GM06990 (cell line): ENCODE measurements at regions not wholly inside any gene's neighbourhood (a gene's known extent, or its start where the extent isn't known, plus 50 kb on each side); places are given as distances from the start of the nearest gene placed in this dataset.

Source experiments
- DNase-seq: peaks from one replicate; pipeline ENCODE4 v3.0.0-alpha.2; 2011; ENCODE audit not compliant: insufficient read length; ENCODE audit errors: extremely low read depth
- H3K27me3 ChIP-seq: replicated peaks from 2 replicates; pipeline ENCODE4 v1.6.0; 2011; ENCODE audit warnings: low read length; ENCODE audit not compliant: control insufficient read depth, insufficient read depth
- H3K36me3 ChIP-seq: 2 replicates; pipeline ENCODE4 v1.5.1; 2011; ENCODE audit warnings: low read length; ENCODE audit not compliant: control insufficient read depth, insufficient read depth
- H3K4me3 ChIP-seq: replicated peaks from 2 replicates; pipeline ENCODE4 v1.5.1; 2011; ENCODE audit warnings: low read depth, mild to moderate bottlenecking, control low read depth, low read length
- TF ChIP-seq, protein P1 (sequence below): IDR thresholded peaks from 2 replicates; pipeline ENCODE4 v1.5.1; 2011; ENCODE audit warnings: low read length, control low read depth, mild to moderate bottlenecking, inconsistent platforms; ENCODE audit not compliant: insufficient read depth, poor library complexity, severe bottlenecking

- TF ChIP-seq, protein P1, sequence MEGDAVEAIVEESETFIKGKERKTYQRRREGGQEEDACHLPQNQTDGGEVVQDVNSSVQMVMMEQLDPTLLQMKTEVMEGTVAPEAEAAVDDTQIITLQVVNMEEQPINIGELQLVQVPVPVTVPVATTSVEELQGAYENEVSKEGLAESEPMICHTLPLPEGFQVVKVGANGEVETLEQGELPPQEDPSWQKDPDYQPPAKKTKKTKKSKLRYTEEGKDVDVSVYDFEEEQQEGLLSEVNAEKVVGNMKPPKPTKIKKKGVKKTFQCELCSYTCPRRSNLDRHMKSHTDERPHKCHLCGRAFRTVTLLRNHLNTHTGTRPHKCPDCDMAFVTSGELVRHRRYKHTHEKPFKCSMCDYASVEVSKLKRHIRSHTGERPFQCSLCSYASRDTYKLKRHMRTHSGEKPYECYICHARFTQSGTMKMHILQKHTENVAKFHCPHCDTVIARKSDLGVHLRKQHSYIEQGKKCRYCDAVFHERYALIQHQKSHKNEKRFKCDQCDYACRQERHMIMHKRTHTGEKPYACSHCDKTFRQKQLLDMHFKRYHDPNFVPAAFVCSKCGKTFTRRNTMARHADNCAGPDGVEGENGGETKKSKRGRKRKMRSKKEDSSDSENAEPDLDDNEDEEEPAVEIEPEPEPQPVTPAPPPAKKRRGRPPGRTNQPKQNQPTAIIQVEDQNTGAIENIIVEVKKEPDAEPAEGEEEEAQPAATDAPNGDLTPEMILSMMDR = no peak
- no peaks in the 10 kb centered on the region for H3K36me3 ChIP-seq
- DNase-seq = no peak
- H3K27me3 ChIP-seq = peaks cover 2% of the 10 kb centered on the region
- H3K4me3 ChIP-seq = no peak overlapping the region
Observed at GRCh38 chr16:17524656-17525055, 53.9 kb upstream of the XYLT1 start.

- DNase-seq = no peak
- TF ChIP-seq, protein P1 = no peak
- no peak overlapping the region for H3K4me3 ChIP-seq
Observed at GRCh38 chr16:17520561-17520960, 49.8 kb upstream of the XYLT1 start.

More at GRCh38 chr16:17520561-17520960, 49.8 kb upstream of the XYLT1 start:
- Histone ChIP-seq H3K36me3 (no peaks in the 10 kb centered on the region), H3K27me3 (peaks cover 2% of the 10 kb centered on the region)
